HG03095 (cell line): ENCODE measurements at regions not wholly inside any gene's neighbourhood (a gene's known extent, or its start where the extent isn't known, plus 50 kb on each side); places are given as distances from the start of the nearest gene placed in this dataset.
"Not testable (repeated sequence)": the region's sequence is repeated elsewhere in the genome, so short reads cannot be mapped to it uniquely, and the experiment has no call there.

Experiments used
- ATAC-seq: cut with Tn5 transposase; IDR thresholded peaks from one replicate; pipeline ENCODE4 v1.9.1; 2021; ENCODE audit warnings: moderate library complexity; ENCODE audit not compliant: unreplicated experiment

GRCh38 chr1:4132352-4133296, 232.6 kb upstream of the C1orf174 start:
- ATAC-seq, result no peak

GRCh38 chr1:4133297-4133938, 233.3 kb upstream of the C1orf174 start:
- ATAC-seq, result no peak

- no peak for ATAC-seq
These were observed 233.9 kb upstream of the C1orf174 start for GRCh38 chr1:4133939-4134321.

- not testable (repeated sequence) for ATAC-seq
These were observed 235.8 kb upstream of the C1orf174 start for GRCh38 chr1:4135853-4136252.

- no peak for ATAC-seq
These were observed 237.7 kb upstream of the C1orf174 start for GRCh38 chr1:4137621-4138415.

GRCh38 chr1:4139646-4140045, 239.6 kb upstream of the C1orf174 start:
- no peak for ATAC-seq

- no peak for ATAC-seq
These were observed 240.2 kb upstream of the C1orf174 start for GRCh38 chr1:4140241-4140640.

- no peak for ATAC-seq
These were observed 240.7 kb upstream of the C1orf174 start for GRCh38 chr1:4140821-4141220.

GRCh38 chr1:4144349-4144971, 244.4 kb upstream of the C1orf174 start:
- no peak for ATAC-seq

- no peak for ATAC-seq
These were observed 246.0 kb upstream of the C1orf174 start for GRCh38 chr1:4146101-4146500.

GRCh38 chr1:4146614-4147013, 246.5 kb upstream of the C1orf174 start:
- no peak for ATAC-seq

GRCh38 chr1:4147509-4147908, 247.4 kb upstream of the C1orf174 start:
- ATAC-seq, result no peak

GRCh38 chr1:4149281-4149680, 249.2 kb upstream of the C1orf174 start:
- no peak for ATAC-seq

- no peak for ATAC-seq
These were observed 249.8 kb upstream of the C1orf174 start for GRCh38 chr1:4149831-4150230.

GRCh38 chr1:4150262-4150661, 250.2 kb upstream of the C1orf174 start:
- ATAC-seq, result no peak

GRCh38 chr1:4152266-4152665, 252.2 kb upstream of the C1orf174 start:
- ATAC-seq, result no peak

GRCh38 chr1:4153571-4153970, 253.5 kb upstream of the C1orf174 start:
- no peak for ATAC-seq

- no peak for ATAC-seq
These were observed 256.3 kb upstream of the C1orf174 start for GRCh38 chr1:4156241-4156973.

- no peak for ATAC-seq
These were observed 260.1 kb upstream of the C1orf174 start for GRCh38 chr1:4160181-4160580.

- no peak for ATAC-seq
These were observed 261.4 kb upstream of the C1orf174 start for GRCh38 chr1:4161366-4162006.
